CD4-positive, alpha-beta T cell treated with Interleukin-2 at 100 ng/mL for 4 hours (primary cell): ENCODE measurements at regions not wholly inside any gene's neighbourhood (a gene's known extent, or its start where the extent isn't known, plus 50 kb on each side); places are given as distances from the start of the nearest gene placed in this dataset.
A peak's percentile ranks its signal among the peaks of the same experiment; 100 is the strongest.

ENCODE experiments used
- DNase-seq: peaks from one replicate; pipeline ENCODE4 v3.0.0-alpha.2; 2020; ENCODE audit warnings: low spot score

GRCh38 chr10:88168171-88169036 lies 305.0 kb downstream of the PTEN start:
- DNase-seq: no peak

GRCh38 chr10:88169037-88169319 lies 305.6 kb downstream of the PTEN start:
- DNase-seq: no peak

DNA sequence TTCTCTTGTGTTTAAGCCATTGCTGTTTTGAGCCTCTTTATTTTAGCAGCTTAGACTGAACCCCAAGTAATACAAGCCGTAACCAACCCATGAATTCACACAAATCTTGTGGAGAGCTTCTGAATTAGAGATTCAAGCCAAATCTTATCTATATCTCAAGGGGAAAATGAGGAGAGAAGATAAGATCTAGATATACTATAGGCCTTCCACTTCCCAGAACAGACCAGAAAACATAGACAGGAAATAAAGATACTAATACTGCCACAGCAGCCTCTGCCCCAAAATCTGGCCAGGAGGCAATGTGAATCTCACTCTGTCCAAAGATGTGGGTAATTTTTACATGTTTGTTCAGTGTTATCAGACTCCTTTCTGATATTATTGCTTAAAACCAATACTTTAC lies 307.2 kb downstream of the PTEN start:
- DNase-seq: no peak

DNA sequence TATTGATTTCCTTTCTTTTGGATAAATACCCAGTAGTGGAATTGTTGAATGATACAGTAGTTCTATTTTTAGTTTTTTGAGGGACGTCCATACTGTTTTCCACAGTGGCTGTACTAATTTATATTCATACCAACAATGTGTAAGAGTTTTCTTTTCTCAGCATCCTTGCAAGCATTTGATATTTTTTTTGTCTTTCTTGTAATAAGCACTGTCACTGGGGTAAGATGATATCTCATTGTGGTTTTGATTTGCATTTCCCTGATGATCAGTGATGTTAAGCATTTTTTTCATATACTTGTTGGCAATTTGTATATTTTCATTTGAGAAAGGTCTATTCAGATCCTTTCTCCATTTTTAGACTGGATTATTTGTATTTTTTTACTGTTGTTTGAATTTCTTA lies 308.7 kb downstream of the PTEN start:
- DNase-seq: peak; percentile 15

DNA sequence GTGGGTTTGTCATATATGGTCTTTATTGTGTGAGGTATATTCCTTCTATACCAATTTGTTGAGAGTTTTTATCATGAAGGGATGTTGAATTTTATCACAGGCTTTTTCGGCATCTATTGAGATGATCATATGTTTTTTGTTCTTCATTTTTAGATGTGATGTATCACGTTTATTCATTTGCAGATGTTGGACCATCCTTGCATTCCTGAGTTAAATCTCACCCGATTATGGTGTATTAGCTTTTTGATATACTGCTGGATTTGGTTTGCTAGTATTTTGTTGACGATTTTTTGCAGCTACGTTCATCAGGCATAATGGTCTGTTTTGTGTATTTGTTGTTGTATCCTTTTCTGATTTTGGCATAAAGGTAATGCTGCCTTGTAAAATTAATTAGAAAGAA lies 311.0 kb downstream of the PTEN start:
- DNase-seq: no peak

GRCh38 chr10:88178758-88179157 lies 315.3 kb downstream of the PTEN start:
- DNase-seq: no peak

GRCh38 chr10:88179831-88180230 lies 316.4 kb downstream of the PTEN start:
- no peak for DNase-seq

- no peak for DNase-seq
Measured at GRCh38 chr10:88181902-88182600, 318.6 kb downstream of the PTEN start.

GRCh38 chr10:88182601-88182930 lies 319.1 kb downstream of the PTEN start:
- DNase-seq: no peak

DNA sequence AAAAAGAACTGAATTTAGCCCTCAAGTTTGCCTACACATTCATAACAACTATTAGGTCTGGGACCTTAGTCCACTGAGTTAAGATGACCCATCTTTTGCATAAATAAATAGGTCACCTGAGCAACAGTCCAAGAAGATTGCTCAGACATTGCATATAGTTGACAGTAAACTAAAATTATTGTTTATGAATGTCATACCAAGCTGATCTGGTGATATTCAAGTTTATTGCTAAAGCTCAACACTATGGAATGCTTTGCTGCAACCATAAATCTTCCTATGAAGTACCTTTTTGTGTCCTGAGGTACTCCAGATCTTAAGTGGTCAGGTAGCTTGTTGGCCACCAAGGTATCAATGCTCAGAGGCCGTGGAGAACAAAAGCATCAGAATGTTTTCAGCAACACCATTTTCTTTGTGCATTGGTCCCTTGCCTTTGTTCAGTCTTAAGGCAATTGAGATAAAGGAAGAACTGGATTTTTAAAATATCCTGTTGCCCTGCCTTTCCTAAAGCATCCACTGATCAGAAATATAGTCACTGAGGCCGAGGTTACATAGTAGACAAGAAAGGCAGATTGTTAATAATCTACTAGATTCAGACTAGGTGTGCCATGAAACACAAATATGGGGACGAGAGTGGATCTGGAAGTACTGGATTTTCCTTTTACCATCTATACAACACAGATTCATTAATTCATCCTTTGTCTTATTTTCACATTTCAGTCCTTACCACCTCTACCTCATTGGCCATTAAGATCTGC lies 321.3 kb downstream of the PTEN start:
- DNase-seq: no peak

- no peak for DNase-seq
Measured at GRCh38 chr10:88185830-88186229, 322.4 kb downstream of the PTEN start.

GRCh38 chr10:88186335-88186734 lies 322.9 kb downstream of the PTEN start:
- no peak for DNase-seq

DNA sequence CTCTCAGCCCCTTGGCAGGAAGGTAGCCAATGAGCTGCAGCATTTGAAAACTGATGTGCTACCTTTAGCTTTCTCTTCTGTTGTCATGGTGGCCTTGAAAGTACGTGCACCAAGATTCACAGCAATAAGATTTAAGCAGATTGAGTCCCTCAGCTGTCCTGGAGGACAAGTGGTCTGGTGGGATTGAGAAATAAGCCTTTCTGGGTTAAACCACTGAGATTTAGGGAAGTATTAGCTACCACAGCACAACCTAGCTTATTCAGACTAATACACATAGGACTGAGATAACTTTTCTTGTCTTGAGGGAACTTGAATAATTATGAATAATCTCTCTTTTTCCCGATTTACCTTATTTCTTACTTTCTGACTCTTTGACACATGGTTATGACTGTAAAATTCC lies 324.0 kb downstream of the PTEN start:
- no peak for DNase-seq

- DNase-seq: no peak
Measured at GRCh38 chr10:88190123-88190522, 326.7 kb downstream of the PTEN start.

DNA sequence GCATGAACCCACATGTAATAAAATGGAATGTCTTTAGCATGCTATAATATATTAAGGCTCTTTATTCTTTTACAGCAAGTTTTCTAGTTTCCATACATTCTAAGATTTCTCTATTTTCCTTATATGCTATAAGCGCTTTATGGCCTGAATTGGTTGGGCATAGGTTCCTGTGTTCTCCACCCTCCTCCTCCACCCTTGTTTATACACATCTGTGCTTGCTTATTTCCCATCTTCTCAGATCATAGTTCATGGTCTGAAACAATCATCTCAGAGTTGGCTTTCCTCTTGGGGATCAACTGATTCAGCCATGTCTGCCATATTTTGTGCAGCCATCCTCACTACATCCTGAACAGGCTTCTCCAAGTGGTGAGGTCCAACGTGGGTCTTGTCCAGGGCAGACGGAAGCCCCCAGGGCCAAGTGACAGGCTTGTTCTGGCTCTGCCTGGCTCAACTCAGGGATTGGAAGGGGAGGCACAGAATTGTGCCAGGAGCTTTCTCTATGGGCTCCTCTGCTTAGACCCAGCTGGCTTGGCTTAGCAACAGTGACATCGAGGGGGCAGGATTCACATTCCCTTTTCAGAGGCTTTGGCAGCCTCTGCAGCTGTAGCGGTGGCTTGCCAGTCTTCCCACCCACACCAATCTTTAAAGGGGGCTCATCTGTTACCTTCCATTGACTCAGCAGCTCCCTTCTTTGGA lies 327.3 kb downstream of the PTEN start:
- no peak for DNase-seq

DNA sequence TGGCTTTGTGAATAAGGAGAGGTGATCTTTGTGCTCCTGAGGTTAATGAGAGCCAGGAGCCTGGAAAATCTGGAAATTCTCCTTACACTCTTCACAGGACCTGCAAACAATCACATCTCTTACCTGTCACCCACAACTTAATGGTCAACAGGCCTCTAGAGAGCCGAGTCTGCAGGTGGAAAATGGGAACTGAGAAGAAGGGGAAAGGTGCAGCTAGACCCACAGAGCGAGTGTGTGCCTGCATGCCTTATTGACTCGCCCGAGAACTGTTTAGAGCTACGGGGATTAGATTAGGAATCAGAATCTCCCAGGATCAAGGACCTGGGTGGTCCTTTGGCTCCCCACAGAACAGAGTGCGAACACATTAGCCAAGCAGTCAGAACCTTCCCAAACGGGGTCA lies 329.6 kb downstream of the PTEN start:
- no peak for DNase-seq

DNA sequence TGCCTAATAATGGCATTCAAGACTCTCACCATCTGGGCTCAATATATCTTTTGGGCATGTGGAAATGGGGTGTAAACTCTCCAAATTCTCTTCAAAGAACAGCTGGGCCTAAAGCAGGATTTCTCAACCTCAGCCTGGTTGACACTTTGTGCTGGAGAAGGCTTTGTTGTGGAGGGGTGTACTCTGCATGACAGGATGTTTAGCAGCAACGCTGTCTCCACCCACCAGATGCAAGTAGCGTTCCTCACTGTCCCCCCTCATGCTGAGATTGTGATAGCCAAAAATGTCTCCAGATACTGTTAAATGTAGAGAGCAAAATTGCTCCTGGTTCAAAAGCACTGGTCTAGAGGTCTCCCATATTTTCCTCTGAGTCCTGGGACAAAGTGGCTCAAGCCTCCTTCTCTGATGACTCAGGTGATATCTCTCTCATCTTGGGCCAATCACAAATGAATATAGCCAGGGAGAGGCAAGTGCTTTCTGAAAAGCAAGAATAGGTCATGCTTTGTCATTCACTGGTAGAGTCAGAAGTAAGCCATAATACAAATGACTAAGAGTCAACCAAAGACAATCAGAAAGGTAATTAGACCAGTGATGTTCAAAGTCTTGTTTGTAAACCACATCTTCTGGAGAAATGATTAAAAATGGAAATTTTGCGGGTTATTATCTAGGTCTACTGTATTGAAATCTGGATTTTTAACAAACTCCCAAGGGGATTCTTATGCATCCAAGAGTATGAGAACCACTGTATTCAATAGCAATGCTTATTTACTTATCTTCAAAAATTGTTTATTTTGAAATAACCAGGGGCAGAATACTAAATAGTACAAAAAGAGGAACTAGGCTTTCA lies 330.8 kb downstream of the PTEN start:
- DNase-seq: peak; percentile 61

DNA sequence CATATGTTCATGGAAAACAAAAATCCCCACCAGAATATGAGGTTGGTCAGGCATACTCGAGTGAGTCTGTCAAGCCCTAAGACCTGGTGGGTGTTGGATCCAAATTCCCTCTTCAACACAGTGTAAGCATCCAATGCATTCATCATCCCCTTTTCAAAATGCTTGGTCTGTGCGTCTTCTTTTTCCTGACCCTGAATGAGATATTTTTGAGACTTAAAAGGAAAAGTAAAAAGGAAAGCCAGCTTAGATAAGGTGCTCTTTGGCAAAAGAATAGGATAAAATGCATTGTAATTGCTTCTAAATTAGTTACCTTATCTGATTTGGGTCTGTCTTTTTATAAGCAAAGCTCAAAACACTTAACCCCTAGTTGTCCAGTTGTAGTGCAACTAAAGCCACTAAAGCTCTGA lies 331.5 kb downstream of the PTEN start:
- DNase-seq: no peak

GRCh38 chr10:88195841-88196240 lies 332.4 kb downstream of the PTEN start:
- no peak for DNase-seq

GRCh38 chr10:88196291-88196690 lies 332.9 kb downstream of the PTEN start:
- DNase-seq: no peak

GRCh38 chr10:88198023-88198422 lies 334.6 kb downstream of the PTEN start:
- DNase-seq: no peak
